Thyroid gland (tissue), 4 donors: ENCODE measurements at regions not wholly inside any gene's neighbourhood (a gene's known extent, or its start where the extent isn't known, plus 50 kb on each side); places are given as distances from the start of the nearest gene placed in this dataset.

ENCODE experiments used
- POLR2A ChIP-seq, 2 donors: fragments of 450-650 bp; IDR thresholded peaks; one replicate each; pipeline ENCODE4 v1.6.1; 2017; ENCODE audit warnings: antibody characterized with exemption in 2 of 2, mild to moderate bottlenecking in 2 of 2, moderate library complexity in 1 of 2
- TF ChIP-seq, protein P1 (sequence below), 6 experiments: fragments of 200-600 bp in 3 of 6; fragments of 450-650 bp in 3 of 6; sonication (generic) in 3 of 6; IDR thresholded peaks; one replicate each; pipeline ENCODE4 v1.5.1; 2016 to 2019; ENCODE audit warnings: antibody characterized with exemption in 6 of 6, mild to moderate bottlenecking in 2 of 6, inconsistent platforms in 1 of 6, moderate library complexity in 1 of 6

DNA sequence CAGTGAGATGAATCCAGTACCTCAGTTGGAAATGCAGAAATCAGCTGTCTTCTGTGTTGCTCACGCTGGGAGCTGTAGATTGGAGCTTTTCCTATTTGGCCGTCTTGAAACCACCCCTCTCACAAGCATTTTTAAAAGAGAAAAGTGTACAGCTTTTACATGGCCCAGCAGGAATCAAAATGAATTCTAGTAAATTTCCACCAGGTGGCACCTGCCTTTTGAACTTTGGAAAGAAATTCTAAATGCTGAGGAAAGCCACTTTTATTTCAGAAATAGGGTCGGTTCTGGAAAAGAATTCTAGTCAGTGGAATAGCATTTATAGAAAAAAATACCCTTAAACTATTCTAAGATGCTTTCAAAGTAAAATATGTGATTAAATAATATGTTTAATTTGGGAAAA is 647.8 kb downstream of the CD109 start:
- TF ChIP-seq, protein P1, sequence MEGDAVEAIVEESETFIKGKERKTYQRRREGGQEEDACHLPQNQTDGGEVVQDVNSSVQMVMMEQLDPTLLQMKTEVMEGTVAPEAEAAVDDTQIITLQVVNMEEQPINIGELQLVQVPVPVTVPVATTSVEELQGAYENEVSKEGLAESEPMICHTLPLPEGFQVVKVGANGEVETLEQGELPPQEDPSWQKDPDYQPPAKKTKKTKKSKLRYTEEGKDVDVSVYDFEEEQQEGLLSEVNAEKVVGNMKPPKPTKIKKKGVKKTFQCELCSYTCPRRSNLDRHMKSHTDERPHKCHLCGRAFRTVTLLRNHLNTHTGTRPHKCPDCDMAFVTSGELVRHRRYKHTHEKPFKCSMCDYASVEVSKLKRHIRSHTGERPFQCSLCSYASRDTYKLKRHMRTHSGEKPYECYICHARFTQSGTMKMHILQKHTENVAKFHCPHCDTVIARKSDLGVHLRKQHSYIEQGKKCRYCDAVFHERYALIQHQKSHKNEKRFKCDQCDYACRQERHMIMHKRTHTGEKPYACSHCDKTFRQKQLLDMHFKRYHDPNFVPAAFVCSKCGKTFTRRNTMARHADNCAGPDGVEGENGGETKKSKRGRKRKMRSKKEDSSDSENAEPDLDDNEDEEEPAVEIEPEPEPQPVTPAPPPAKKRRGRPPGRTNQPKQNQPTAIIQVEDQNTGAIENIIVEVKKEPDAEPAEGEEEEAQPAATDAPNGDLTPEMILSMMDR (IDR thresholded peaks at IDR 0.05) = peak in 1 of 6 experiments; percentile 14
- no peak for TF ChIP-seq POLR2A (IDR thresholded peaks at IDR 0.05)
